Skin epidermis (tissue), 12 donors: ENCODE measurements at regions not wholly inside any gene's neighbourhood (a gene's known extent, or its start where the extent isn't known, plus 50 kb on each side); places are given as distances from the start of the nearest gene placed in this dataset.

Source experiments
- H3K27ac ChIP-seq, 21 experiments: fragments of 200-600 bp; sonication (generic) in 11 of 21; one replicate each; pipeline ENCODE4 v1.5.0; 2020; ENCODE audit warnings: mild to moderate bottlenecking in 3 of 21, inconsistent platforms in 2 of 21, moderate library complexity in 2 of 21
- H3K4me3 ChIP-seq, 7 experiments: fragments of 200-600 bp; sonication (generic) in 2 of 7; one replicate each; pipeline ENCODE4 v1.5.0; 2020; ENCODE audit warnings: inconsistent platforms in 2 of 7, mild to moderate bottlenecking in 2 of 7, moderate library complexity in 1 of 7

DNA sequence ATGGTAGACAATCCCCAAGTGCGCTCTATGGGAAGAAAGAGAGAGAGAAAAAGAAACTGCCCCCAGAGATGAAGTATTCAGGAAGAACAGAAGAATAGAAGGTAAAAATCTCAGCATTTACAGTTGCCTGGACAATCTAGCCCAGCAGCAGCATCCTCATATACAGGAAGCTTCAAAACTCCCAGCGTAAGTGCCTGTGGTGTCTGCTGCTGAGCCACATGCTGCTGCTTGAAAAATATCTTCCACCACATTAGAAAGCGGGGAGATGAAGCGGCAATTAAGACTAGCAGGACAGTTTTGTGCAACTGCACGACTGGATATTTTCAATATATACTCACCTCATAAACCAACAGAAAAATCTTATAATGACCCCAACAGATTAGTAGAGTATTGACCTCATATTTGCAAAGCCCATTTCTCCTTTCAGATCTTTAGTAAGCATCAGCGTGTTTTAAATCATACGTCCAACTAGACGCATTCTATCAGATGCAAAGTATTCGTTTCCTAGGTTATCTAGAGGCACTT lies 972.0 kb upstream of the TENM3 start:
- H3K27ac ChIP-seq: no peak overlapping the region
- no peak overlapping the region for H3K4me3 ChIP-seq

DNA sequence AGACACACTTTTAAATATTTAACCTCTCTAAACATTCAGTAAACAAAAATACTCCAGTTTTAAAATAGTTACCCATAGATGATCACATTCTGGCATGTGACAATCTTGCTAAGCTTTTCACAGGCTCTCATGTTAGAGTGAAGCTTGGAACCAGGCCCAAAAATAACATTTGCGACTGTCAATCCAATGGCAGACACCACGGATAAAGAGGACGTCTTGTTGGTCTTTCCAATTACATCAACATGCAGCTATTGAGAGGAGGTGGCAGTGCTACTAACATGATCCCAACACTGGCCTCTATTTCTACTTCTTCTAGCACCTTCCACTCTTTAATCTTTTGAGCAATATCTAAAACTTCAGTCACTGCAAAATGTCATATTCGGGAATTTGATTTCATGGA lies 970.8 kb upstream of the TENM3 start:
- H3K4me3 ChIP-seq: no peak overlapping the region

DNA sequence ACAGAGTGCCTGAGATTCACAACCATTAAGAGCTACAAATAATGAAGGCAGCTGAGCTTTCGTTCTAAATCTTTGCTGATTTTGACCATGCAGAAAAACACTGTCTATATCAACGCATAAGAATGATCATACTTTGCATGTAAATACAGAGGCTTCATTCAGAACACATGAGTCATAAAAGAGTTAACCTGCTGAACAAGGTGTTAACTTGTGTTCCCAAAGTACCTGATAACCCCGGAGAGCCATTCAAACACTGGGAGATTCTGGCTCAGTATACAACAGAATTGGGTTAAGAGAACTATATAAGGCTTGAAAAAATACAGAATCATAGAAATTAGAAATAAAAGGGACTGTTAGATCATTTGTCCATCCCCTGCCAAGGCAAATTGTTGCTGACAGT lies 964.3 kb upstream of the TENM3 start:
- no peak overlapping the region for H3K27ac ChIP-seq
- no peak overlapping the region for H3K4me3 ChIP-seq

More for the DNA sequence above, 970.8 kb upstream of the TENM3 start:
- no peak overlapping the region for H3K27ac ChIP-seq

DNA sequence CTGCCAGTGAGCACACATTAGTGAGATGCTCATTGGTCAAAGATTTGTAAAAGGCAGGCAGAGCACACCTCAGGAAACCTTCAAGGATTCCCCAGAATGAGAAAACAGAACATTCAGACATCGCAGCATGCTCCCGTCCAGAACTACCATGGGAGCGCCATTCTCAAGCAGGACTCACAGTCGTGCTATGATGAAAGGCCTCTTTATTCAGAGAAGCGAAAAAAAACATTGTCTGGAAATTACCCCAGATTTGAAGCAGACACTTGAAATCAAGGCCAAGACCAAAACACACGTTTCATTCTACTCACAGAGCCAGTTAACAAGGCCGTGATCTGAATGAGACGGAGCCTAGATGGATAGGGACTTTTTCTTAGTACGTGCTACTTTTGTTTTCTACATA lies 961.8 kb upstream of the TENM3 start:
- no peak overlapping the region for H3K4me3 ChIP-seq
- H3K27ac ChIP-seq: no peak overlapping the region

DNA sequence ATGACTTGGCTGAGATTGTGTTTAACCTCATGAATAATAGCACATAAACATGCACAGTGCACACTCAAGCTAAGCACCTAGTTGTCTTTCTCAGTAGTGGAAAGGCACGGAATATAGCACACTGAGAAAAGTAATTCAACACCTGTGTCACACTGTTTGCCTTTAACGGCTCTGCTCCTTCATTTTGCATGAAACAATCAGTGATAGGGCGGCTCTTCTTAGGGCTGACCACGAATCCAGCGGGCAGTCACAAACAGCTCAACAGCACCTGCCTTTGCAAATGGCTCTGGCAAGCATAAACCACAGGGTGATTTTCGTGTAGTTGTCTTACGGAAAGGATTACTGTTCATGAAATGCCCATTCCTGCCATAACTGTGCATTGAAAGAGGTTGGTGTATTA lies 954.0 kb upstream of the TENM3 start:
- H3K27ac ChIP-seq: no peak overlapping the region
- H3K4me3 ChIP-seq: no peak overlapping the region

DNA sequence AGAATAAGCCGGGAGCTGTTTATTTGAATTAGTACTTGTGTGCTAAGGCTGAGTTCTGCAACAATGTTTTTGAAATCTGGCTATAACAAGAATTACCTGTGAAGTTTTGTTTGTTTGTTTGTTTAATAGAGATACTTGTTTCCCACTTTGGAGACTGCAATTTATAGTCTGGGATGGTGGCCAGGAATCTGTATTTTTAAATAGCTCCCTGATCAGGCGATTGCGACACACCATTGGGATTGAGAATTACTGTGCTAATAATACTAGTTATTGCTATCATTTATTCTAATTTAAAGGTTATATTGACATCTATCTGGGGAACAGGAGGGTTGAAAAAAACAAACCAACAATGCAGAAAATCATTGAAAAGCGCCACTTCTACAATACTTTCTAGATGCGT lies 951.6 kb upstream of the TENM3 start:
- Histone ChIP-seq H3K27ac (no peak overlapping the region), H3K4me3 (no peak overlapping the region)

DNA sequence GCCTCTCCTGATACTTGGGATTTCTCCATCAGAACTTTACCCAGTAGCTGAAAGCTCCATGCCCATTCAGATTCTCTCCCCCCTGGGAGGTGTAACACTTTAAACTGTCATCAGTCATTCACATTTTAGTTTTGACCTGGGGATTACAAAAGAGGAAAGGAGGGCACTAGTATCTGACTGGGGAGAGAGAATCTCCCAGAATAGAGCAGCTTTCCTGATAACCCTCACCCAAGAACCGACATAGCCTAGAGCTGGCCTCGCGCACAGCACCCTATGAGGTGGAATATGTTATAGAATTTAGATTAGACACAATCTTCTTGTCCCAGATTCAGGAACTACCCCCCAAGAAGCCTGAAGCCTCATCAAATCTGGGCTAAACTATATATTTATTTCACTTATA lies 950.2 kb upstream of the TENM3 start:
- Histone ChIP-seq H3K4me3 (no peak overlapping the region), H3K27ac (no peak overlapping the region)

DNA sequence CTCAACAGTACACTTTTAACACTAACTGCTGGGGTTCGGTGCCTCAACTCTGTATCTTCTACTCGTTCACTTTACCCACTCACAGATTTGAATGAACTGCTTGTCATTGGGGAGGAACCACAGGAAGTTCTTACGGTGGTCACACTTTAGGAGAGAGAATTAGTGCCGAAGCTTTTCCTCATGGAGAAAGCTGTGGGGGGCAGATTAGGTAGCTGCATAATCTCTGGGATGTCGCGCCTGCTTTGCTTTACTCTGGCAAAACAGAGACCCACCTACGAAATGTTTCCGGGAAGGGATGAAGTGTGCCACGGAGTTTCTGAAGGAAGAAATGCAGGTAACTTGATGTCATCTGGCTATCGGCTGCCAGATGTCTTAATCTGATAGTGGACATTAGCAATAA lies 949.7 kb upstream of the TENM3 start:
- H3K27ac ChIP-seq: no peak overlapping the region
- H3K4me3 ChIP-seq: no peak overlapping the region

DNA sequence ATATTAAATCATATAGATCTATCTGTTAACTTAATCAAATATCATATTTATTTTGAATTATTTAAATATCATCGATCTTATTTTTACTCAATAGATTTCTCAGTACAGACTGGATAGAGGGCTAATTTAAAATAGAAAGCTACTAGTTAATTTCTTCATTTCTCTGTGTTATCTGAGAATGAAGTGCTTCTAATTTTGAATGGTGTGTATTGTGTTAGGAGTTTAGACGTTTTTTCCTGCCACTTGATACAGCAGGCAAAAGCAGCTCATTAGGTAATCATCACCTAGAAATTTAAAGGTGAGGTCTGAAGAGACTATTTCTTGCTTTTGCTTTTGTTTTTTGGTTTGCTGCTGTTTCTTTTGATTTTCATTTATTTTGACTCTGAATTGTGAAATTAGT lies 948.8 kb upstream of the TENM3 start:
- Histone ChIP-seq H3K27ac (no peak overlapping the region), H3K4me3 (no peak overlapping the region)

DNA sequence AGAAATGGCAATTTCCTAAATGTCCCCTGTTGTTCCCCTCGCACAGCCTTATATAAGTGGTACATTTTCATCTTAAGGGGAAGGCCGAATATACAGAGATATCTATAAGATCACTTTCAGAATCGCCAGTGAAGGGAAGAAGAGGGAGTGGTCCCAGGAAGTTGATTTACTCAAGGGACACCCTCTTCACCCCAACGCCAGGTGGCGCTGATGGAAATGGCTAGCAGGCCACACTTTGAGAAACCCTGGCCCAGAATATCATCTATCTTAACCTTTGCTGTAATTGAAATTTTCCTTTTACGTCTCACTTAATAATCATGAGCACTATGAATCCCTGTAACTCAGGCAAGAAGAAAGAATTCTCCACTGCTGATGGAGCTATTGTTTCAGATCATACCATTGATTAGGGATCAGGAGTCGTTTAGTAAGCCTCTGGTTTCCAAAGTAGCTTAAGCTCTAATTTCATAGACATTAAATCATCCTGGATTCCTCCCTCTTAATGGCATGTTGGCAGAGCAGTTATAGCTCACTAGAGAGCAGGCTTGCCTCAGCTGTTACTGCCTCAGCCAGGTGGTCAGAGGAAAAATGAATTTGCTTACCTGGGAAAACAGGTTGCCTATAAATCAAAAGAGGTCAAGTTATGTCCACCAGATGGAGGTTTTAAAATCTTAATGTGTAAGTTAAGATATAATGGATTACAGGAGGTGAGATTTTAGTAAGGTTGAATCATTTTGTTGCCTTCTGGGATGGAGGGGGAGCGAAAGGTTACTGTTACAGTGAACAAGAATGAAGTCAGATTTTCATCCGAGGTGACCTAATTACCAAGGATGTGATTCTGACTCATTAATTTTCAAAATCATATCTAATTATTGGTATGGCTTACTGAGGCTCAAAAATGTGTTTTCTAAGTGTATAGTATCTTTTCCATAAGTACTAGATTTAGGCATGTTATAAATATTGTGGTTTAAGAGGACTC lies 941.2 kb upstream of the TENM3 start:
- no peak overlapping the region for H3K4me3 ChIP-seq
- H3K27ac ChIP-seq: no peak overlapping the region

DNA sequence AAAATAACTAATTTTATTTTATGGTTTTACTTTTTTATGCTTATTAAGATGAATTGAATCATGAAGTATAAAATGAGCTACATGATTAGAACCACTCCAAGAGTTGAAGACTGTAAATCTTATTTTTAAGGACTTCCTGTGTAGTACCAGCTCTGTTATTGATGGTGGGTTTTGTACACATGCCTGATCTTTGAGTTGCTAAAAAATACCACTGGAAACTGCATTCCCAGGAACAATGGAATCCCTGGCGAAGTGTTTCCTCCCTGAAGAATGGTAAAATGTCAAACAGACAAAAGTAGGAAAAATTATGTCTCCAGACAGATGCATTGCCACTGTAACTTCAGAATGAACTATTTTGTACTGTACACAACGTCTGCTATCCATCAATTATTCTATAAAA lies 935.4 kb upstream of the TENM3 start:
- no peak overlapping the region for H3K4me3 ChIP-seq

DNA sequence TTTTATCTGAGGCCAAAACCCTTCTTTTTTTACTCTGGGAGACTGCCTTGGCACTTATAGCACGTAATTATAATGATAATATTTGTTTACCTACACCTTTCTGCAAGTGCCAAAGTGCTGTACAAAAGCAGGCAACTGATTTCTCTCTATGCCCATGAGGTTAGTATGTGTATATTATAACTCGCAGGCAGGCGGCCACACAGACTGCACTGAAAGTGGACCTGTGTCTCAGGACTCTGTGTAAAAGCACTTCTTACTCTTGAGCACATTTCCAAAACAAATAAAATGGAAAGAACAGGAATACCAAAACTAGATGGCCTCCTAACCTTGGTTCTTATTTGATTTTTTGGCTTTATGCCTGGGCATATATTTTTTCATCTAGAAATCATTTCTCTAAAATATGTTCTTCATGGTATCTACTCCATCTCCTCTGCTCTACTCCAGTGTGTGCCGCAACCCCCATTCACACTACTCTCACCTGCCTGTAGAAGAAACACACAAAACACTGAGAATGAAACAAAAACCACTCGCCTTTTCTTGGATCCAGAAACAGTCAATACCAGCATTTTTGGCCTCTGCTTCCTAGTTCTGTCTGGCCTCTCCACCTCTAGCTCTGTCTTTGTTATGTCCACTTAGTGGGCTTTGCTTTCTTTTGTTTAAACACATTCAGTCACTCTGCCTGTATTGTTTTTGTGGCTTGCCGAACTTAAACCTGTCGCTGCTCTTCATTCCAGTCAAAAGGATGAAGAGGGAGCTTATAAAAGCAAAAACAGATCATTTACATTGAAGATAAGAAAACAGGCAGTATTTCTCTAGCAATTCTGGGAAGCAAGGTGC lies 934.5 kb upstream of the TENM3 start:
- no peak overlapping the region for H3K4me3 ChIP-seq
- H3K27ac ChIP-seq: no peak overlapping the region

More for the DNA sequence above, 935.4 kb upstream of the TENM3 start:
- H3K27ac ChIP-seq: no peak overlapping the region

DNA sequence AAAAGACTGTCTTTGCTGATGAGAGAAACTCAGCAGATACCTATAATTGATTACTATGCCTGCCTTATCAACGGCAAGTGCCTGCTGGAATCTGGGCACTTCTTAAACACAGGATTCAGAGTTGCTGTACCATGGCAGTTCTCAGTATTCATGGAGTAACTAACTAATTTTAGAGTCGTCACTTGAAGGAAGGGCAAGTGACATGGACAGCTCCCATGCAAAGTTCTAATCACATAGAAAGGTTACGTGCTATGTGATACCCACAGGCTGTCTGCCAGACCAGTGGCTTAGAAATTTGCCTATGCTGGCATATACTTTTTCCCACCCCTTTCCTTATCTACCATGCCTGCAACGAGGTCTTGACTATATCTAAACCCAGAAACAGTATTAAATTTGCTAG lies 931.1 kb upstream of the TENM3 start:
- Histone ChIP-seq H3K27ac (no peak overlapping the region), H3K4me3 (no peak overlapping the region)

DNA sequence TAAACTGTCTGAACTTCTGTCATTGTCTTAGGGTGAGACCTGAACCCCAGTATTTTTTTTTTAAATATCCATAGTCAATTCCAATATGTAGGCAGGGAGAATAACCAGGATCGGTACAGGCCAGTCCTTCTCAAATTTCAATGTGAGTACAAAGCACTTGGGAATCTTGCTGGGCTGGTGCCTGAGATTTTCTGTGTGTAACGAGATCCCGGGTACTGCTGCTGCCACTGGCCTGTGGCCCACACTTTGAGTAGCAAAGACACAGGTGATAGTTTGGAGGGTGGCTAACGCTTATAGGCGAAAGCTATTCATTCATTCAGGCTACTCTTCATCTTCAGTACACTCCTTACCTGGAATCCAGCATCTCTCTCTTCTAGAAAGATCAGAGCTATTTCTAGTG lies 923.6 kb upstream of the TENM3 start:
- no peak overlapping the region for H3K4me3 ChIP-seq

DNA sequence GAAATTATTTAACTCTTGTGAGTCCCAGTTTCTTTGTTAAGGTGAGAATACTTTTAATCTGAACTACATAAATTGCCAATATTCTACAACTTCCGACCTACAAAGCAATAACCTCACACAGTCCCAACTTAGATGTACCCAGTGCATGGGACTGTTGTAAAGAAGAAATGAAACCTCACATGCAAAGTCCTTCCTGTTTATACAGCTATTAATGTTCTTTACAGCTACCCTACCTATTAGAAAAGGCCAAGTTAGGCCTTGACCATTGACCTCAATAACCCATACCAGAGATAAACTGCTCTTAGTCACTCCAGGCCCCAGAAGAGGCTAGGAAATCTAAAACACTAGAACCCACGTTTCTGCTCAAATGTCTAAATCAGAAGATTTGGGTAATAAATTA lies 920.1 kb upstream of the TENM3 start:
- no peak overlapping the region for H3K4me3 ChIP-seq
- H3K27ac ChIP-seq: no peak overlapping the region

More for the DNA sequence above, 923.6 kb upstream of the TENM3 start:
- no peak overlapping the region for H3K27ac ChIP-seq

DNA sequence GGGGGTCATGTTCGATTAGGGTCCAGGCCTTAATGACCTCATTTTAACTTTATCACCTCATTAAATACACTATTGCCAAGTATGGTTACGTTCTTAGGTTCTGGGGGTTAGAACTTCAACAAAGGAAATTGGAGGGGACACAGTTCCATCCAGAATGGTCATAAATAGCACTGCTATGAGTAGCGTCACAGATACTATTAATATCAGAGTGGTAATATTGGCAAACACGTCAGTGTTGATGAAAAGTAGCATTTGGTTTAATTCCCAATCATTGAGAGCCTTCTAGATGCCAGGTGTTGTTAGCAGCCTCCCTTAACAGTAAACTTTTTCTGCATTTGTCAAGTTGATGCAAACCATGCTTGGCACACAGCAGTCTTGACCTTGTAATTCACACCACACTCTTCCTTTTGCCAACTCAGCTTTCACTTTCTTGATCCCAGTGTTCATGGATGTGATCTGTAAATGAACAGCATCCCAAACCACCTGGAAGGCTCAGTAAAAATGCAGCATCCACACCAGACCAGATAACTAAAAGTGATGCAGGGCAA lies 912.5 kb upstream of the TENM3 start:
- no peak overlapping the region for H3K4me3 ChIP-seq
- H3K27ac ChIP-seq: no peak overlapping the region

DNA sequence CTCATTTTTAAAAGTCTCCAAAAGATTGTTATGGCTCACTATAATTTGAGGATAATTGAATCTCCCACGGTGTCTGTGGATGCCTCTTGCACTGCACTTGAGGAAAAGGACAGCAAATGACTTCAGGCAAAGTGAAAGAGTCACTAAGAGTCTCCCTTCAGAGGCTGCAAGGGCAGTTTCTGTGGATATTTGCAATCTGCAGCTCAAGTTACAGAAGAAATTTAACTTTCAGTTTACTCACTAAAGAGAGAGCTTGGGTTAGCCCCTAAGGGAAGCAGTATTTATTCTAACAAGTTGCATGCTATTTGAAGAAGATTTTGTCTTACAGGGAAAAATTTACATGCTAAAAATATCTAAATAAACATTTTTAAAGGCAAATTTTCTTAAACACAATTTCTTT lies 912.0 kb upstream of the TENM3 start:
- Histone ChIP-seq H3K27ac (no peak overlapping the region), H3K4me3 (no peak overlapping the region)

DNA sequence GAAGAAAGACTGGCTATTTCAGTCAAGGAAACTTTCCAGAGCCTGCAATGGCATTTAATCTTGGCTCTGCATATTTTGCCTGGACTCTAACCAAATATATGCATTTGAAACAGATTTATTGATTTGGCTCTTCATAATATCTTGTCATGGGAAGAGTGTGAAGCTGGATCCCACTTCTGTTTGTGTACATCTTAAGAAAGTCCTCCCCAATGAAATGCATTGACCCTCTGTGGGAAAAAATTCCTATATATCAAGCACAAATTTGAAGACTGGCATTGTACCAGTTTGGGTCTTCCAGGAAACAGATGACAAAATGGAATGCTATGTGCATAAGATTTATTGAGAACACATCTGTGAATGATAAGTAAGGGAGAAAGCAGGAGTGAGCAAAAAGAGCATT lies 897.3 kb upstream of the TENM3 start:
- Histone ChIP-seq H3K27ac (no peak overlapping the region), H3K4me3 (no peak overlapping the region)

DNA sequence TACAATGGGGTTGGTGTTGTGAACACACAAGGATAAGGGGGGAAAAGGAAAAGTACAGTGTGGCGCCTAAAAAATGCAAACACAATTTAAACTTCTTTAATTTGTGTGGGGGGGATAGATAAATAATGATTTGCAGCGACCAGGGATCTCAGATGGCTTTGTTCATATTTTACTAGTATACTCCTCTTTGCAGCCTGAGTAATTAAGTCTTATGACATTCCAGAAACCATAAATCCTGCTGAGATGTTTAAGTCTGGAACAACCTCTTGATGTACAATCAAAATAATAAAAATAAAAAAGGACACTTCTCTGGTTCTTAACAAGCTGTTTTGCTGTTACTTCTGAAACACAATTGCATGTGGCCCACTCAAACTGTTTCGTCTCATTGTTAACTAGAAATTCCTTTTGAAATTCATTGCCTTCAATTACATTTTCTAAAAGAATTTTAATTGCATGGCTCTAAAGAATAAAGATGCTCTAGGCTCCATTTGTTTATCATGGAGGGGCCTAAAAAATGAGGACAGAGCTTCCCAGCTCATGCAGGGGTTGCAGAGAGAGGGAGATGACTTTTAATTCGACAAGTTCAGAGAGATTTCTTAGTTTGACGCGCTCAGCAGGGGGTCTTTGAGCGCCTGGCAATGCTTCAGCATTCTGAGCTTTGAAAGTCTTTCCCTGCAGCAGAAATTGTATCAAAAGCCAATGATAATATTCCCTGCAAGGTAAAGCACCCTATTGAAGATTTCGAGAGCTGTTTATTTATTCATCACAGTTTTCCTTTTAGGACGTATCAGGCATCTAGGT lies 892.4 kb upstream of the TENM3 start:
- H3K27ac ChIP-seq: no peak overlapping the region
- no peak overlapping the region for H3K4me3 ChIP-seq

DNA sequence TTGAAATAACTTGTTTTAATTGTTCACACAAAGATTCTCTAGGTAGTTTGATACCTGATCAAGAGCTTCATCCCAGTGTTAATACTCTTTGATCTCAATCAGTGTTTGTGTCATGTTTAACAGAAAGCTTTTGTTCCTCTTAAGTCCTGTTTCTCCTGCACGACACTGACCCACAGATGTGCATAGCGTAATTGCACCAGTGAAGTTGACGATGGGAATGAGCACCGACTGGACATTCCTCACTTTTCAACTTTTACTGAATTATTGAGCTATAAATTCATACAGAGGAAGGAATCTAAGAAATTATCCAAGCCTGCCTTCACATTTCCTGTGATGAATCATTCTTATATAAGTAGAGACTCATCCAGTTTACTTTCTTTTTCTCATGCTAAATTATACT lies 878.7 kb upstream of the TENM3 start:
- H3K4me3 ChIP-seq: no peak overlapping the region
- H3K27ac ChIP-seq: no peak overlapping the region
